GM21529 (cell line): ENCODE measurements at regions not wholly inside any gene's neighbourhood (a gene's known extent, or its start where the extent isn't known, plus 50 kb on each side); places are given as distances from the start of the nearest gene placed in this dataset.
"Not testable (repeated sequence)": the region's sequence is repeated elsewhere in the genome, so short reads cannot be mapped to it uniquely, and the experiment has no call there.

Experiments used
- ATAC-seq: cut with Tn5 transposase; IDR thresholded peaks from one replicate; pipeline ENCODE4 v1.9.1; 2021; ENCODE audit not compliant: unreplicated experiment

DNA sequence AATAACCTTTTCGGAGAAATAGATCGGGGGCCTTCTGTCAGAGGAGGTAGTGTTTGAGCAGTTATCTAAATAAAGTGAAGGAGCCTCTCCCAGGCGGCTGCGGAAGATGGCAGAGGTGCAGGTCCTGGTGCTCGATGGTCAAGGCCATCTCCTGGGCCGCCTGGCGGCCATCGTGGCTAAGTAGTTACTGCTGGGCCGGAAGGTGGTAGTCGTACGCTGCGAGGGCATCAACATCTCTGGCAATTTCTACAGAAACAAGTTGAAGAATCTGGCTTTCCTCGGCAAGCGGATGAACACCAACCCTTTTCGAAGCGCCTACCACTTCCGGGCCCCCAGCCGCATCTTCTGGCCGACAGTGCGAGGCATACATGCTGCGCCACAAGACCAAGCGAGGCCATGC, 186.1 kb downstream of the KTN1 start:
- ATAC-seq: no peak

DNA sequence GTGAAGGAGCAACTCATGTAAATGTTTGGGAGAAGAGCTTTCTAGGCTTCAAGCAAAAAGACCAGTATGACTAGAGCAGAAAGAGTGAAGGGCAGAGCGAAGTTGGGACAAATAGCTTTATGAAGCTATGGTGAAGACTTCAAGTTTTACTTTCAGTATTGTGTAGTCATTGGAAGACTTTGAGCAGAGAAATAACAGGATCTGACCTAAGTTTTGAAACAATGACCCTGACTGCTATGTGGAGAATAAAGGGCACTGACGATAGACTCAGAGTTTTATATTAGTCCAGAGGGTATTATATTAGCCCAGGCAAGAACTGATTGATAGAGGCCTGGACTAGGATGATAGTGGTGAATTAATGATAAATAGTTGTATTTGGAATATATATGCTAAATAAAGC, 187.3 kb downstream of the KTN1 start:
- ATAC-seq: no peak

GRCh38 chr14:55769877-55770276, 189.9 kb downstream of the KTN1 start:
- no peak for ATAC-seq

- ATAC-seq: no peak
These were observed 191.4 kb downstream of the KTN1 start for GRCh38 chr14:55771242-55771981.

DNA sequence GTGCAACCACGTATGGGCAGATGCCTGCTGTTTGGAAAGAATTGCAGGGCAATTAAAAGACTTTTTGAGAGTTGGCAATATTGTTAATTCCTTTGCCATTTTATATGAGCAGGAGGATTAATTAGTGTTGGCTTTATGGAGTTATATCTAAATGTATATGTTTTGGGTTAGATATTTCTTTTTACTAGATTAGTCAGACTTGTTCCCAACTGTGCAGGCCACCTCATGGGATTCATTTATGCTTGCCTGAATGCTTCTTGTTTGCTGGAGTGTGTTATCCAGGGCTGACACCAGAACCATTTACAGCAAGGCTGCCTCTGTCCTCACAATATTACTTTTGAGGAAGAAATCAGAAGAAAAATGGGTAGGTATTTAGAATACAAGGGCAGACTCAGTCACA, 192.5 kb downstream of the KTN1 start:
- ATAC-seq: no peak

DNA sequence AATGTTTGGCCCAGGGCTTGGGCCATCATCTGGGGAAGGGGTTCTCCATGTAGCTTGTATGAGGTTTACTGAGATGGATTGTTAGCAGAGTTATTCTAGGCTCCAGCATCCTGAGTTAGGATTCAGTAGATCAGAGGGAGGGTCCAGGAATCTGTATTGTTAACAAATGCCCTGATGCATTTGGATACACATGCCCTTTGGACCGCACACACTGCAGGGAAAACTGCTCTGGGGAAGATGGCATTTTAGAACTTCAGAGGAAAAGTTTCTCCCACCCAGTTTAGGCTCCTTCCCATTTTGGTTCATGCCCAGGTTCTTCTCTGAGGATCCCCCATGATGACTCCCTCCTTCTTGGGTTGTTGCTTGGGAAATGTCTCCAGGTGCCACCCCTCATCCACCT, 193.3 kb downstream of the KTN1 start:
- no peak for ATAC-seq

DNA sequence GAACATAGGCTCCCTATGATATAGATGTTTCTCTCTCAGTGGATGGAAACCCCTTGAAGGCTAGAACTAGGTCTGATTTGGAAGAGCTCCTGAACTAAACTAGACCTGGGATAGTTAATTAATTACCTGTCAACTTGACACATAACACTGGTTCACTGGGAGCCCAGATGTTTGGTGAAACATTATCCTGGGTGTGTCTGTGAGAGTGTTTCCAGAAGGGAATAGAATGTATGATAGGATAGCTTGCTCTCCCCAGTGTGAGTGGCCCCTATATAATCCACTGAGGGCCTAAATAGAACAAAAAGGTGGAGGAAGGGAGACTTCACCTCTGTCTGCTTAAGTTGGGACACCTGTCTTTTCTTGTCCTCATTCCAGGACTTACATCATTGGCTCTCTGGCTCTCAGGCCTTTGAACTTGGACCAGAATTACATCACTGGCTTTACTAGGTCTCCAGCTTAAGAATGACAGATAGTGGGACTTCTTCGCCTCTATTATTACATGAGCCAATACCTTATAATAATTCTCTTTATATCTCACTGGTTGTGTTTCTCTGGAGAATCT, 194.1 kb downstream of the KTN1 start:
- ATAC-seq: no peak

- ATAC-seq: no peak
These were observed 197.9 kb downstream of the KTN1 start for GRCh38 chr14:55777877-55778276.

DNA sequence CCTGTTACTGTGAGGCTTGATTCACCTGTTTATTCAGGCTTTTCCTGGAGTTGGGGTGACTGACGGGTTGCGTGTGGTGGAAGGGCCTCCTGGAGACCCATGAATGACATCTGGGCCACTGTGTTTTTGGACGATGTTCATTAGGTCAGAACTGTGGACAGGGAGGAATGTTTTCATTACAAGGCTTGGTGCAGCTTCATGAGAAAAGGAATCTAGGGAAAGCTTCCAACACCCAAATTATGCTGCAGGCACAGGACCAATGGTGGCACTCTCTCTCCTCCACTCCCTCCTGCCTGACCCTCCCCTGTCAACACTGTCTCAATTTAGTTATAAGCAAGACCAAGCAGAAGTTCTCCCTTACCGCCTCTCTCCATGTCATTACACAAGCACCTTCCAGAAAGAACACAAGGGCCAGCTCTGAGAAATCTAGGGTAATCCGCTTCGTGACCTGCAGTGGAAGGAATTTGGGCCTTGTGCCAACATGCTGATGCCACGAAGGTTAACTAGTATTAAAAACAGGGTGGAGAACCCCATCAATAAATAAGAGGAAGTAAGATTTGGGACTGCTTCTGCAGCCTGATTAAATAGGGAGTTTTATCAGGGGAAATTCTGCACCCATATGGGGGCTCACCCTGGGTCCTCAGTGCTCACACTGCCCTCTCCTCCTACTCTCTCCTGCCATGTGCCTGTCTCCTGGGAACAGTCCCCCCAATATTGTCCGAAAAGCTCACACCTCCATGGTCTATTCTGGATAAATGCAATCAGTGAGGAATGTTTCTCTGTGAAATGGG, 200.3 kb downstream of the KTN1 start:
- no peak for ATAC-seq

DNA sequence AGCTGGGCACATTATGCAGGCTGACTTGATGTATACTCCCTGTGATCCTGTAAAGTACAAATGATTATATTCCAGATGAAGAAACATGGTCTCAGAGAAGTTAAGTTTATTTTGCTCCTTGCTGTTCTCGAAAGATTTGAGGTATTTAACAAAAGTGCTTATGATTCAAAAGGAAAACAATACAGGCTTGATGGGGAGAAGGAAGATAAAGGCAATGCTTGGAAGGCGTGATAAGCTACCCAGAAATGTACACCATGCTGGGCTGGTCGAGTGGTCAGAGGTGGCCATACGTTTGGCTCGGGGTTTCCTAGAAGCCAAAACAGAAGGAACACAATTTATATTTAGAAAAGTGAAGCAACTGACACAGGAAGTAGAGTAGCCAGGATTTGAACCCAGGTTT, 201.0 kb downstream of the KTN1 start:
- ATAC-seq: no peak

GRCh38 chr14:55782166-55782565, 202.2 kb downstream of the KTN1 start:
- no peak for ATAC-seq

- no peak for ATAC-seq
These were observed 209.4 kb downstream of the KTN1 start for GRCh38 chr14:55789406-55789805.

DNA sequence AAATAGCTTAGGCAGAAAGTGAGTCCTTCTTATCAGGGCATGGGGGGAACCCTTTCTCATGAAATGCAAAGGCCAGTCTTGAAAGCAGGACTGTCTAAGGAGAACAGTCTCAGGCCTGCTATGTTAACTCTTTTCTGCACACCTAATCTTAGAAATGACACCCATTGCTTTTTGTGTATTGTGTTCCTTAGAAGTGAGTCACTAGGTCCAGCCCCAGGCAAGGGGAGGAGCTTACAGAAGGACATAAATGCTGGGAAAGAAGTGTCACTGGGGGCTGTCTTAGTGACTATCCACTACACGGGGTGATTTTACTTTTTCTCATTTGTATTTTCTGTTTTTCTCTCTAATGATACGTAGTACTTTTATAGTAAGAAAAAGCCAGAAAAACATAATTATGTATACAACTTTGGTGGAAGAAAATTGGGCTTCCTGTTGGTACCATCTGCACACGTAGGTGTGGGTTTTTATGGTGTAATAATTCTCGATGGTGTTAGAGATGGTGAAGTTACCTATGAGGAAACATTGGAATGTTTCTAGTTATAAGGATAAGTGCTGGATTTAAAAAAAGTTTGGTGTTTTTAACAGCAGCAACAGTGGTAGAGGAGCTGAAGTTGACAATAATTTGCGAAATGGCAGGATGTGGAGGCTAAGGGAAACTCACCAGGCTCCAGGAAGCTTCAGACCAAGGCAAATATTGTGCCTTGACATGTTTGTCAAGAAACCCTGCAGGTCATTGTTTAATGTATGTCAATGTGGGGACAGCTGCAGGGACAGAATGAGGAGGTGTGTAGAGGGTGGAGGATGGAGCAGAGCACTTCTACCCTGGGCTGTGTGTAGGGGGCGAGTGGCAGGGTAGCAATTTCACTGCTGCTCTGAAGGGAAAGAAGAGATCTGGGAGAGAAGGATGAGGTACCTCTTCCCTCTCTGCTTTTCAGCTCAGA, 214.9 kb downstream of the KTN1 start:
- no peak for ATAC-seq

DNA sequence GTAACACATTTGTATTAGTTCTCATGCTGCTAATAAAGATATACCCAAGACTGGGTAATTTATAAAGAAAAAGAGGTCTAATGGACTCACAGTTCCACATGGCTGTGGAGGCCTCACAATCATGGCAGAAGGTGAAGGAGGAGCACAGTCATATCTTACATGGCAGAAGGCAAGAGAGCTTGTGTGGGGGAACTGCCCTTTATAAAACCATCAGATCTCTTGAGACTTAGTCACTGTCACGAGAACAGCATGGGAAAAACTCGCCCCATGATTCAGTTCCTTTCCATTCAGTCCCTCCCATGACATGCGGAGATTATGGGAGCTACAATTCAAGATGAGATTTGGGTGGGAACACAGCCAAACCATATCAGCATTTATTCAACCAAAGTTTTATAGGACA, 216.5 kb downstream of the KTN1 start:
- not testable (repeated sequence) for ATAC-seq

DNA sequence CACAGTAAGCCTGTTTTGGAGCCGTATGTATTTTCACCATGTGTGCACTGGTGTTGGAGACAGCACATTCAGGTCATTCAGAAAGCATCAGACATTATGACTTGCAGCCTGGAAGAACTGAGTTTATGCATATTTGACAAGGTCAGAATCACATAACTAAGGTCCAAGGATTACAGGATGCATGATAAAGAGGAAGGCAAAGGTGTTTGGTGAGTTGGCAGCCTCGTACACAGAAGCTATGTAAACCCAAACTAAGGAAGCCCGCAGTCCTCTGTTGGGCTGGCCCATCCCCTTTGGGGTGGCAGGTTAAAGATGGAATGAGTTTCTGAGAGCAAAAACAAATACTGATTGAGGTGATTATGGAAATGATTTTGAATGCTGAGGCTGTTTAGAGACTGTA, 218.4 kb downstream of the KTN1 start:
- no peak for ATAC-seq

GRCh38 chr14:55799508-55800095, 219.6 kb downstream of the KTN1 start:
- no peak for ATAC-seq

DNA sequence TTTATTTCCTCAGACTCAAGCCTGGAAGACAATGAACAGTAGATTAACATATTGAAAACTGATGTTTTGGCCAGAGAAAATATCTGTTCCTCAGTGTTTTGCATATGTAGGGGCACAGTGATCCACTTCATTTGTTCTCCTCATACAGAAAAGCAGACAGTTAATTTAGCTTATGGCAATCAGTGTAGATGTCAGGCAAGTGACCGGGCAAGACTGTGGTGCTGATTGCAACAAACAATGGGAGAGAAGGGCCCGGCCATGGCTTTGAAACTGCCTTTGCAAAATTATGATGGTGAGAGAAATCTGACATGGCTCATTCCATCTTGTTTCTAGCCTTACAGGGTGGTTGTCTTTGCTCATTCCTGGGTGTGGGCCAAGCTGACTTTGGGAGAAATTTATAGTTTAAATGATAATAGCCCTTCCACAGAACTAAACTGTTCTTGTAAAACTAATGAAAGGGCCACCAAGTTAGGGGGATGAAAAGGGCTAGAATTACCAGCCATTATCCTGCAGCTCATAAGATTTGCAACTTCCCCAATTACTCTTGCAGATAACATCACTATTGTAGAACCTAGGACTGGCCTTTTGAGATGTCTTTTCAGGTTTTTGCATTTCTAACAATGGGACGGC, 220.3 kb downstream of the KTN1 start:
- no peak for ATAC-seq

DNA sequence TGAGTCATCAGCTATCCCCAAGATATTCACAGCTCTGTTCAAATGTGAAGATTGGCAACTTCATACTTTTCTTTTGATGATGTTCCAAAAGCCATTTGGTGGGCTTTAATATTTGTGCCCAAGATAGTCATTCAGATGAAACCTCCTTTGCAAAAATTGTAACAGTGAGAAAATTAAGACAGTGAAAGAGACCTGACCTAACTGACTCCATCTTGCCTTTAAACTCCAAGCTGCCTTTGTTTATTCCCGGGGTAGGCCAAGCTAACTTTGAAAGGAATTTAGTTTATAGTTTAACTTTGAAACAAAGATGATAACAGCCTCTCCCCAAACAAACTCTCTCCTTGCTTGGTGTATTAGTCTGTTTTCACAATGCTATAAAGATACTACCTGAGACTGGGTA, 221.1 kb downstream of the KTN1 start:
- ATAC-seq: no peak

DNA sequence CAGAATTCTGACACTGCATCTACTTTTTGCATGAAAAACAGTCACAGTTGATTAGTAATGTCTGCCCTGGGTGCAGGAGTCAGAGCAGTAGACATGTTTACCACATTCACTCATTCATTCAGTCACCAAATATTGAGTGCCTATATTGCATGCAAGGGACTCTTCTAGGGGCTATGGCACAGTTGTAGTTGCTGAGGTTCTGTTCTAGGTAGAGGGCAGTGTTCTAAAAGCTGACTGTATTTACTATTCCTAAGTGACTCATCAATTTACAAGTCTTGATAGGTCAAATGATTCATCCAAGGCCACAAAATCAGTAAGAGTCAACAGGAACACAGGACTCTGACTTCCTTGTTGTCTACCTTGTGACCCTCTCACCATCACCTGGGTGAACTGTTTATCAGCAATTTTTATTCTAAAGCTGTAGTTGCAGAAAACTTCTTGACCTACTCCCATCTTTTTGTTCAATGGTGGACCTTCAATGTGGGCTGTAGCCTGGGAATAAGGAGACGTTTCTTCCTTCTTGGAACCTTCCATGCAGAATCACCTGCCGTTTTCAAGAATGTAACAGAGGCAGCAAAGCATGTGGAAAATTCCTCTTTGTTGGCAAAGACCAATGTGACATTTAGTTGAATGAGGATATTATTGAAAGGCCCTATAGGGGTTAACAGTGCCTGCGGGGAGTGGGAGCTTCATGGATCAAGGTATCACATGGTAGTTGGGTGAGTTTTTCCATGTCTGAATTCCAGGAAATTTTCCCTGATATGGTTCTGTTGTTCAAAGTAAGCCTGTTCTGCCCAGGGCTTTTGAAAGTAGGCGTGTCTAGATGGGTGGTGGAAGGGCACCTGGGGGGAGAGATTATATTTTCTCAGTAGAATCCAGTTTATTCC, 223.2 kb downstream of the KTN1 start:
- ATAC-seq: no peak
